GM23338 (cell line): ENCODE measurements at regions not wholly inside any gene's neighbourhood (a gene's known extent, or its start where the extent isn't known, plus 50 kb on each side); places are given as distances from the start of the nearest gene placed in this dataset.

Experiments
- ATAC-seq: fragments of 200-7000 bp; cut with Tn5 transposase; 3 replicates; pipeline ENCODE4 v1.9.1; 2020
- DNase-seq: peaks from one replicate; pipeline ENCODE4 v3.0.0-alpha.2; 2015; ENCODE audit warnings: low spot score
- H2AFZ ChIP-seq: fragments of 200-600 bp; sonication (generic); 2 replicates; pipeline ENCODE4 v1.8.0; 2016; ENCODE audit warnings: antibody characterized with exemption, mild to moderate bottlenecking, moderate library complexity
- H3F3A ChIP-seq: fragments of 200-600 bp; sonication (generic); replicated peaks from 2 replicates; pipeline ENCODE4 v1.8.0; 2017; ENCODE audit warnings: antibody characterized with exemption, mixed run types, low read depth
- H3K27ac ChIP-seq: fragments of 200-600 bp; sonication (generic); 2 replicates; pipeline ENCODE4 v1.6.1; 2016; ENCODE audit warnings: low read depth
- H3K27me3 ChIP-seq: fragments of 200-600 bp; sonication (generic); 2 replicates; pipeline ENCODE4 v1.8.0; 2016; ENCODE audit warnings: mild to moderate bottlenecking, mixed run types, moderate library complexity; ENCODE audit not compliant: insufficient read depth
- H3K36me3 ChIP-seq: fragments of 200-600 bp; sonication (generic); 2 replicates; pipeline ENCODE4 v1.8.0; 2016; ENCODE audit warnings: mild to moderate bottlenecking; ENCODE audit not compliant: insufficient read depth
- H3K4me1 ChIP-seq: fragments of 200-600 bp; sonication (generic); 2 replicates; pipeline ENCODE4 v1.8.0; 2016; ENCODE audit warnings: mild to moderate bottlenecking, moderate library complexity; ENCODE audit not compliant: insufficient read depth
- H3K4me2 ChIP-seq: fragments of 200-600 bp; sonication (generic); 2 replicates; pipeline ENCODE4 v1.7.1; 2017; ENCODE audit warnings: mixed run types
- H3K4me3 ChIP-seq: fragments of 200-600 bp; sonication (generic); 2 replicates; pipeline ENCODE4 v1.6.1; 2016; ENCODE audit warnings: mixed run types
- H3K79me2 ChIP-seq: fragments of 200-600 bp; sonication (generic); replicated peaks from 2 replicates; pipeline ENCODE4 v1.8.0; 2017; ENCODE audit warnings: mild to moderate bottlenecking; ENCODE audit not compliant: insufficient read depth
- H3K9me2 ChIP-seq: fragments of 200-600 bp; sonication (generic); 2 replicates; pipeline ENCODE4 v1.8.0; 2017; ENCODE audit not compliant: insufficient read depth
- H4K20me1 ChIP-seq: fragments of 200-600 bp; sonication (generic); replicated peaks from 2 replicates; pipeline ENCODE4 v1.8.0; 2017; ENCODE audit warnings: mild to moderate bottlenecking; ENCODE audit not compliant: insufficient read depth
- H3K27ac Mint-ChIP-seq: 2 replicates; pipeline ENCODE4 v1.8.0; 2020; ENCODE audit warnings: inconsistent platforms, mild to moderate bottlenecking, moderate library complexity, mixed read lengths
- H3K27me3 Mint-ChIP-seq: 3 replicates; pipeline ENCODE4 v1.8.0; 2022; ENCODE audit warnings: low read depth, mild to moderate bottlenecking, moderate library complexity, mixed read lengths, inconsistent platforms; ENCODE audit not compliant: insufficient read depth, poor library complexity
- H3K36me3 Mint-ChIP-seq: 3 replicates; pipeline ENCODE4 v1.8.0; 2021; ENCODE audit warnings: low read depth, mild to moderate bottlenecking, inconsistent platforms, moderate library complexity, mixed read lengths
- H3K4me1 Mint-ChIP-seq: 3 replicates; pipeline ENCODE4 v1.8.0; 2020; ENCODE audit warnings: mild to moderate bottlenecking, inconsistent platforms, mixed read lengths
- H3K4me3 Mint-ChIP-seq: 3 replicates; pipeline ENCODE4 v1.8.0; 2021; ENCODE audit warnings: moderate library complexity, mild to moderate bottlenecking, inconsistent platforms, mixed read lengths
- H3K9me3 Mint-ChIP-seq: 3 replicates; pipeline ENCODE4 v1.8.0; 2020; ENCODE audit warnings: moderate library complexity, mild to moderate bottlenecking, inconsistent platforms, mixed read lengths
- CREB1 ChIP-seq: fragments of 250-450 bp; sonication (Bioruptor Pico); IDR thresholded peaks from 2 replicates; pipeline ENCODE4 v1.5.0; 2020; ENCODE audit warnings: low read depth, mild to moderate bottlenecking, moderate library complexity
- CTCF ChIP-seq, 2 experiments: fragments of 200-600 bp in 1 of 2; sonication (generic) in 1 of 2; conservative IDR thresholded peaks; 2 replicates each; pipeline versions ENCODE4 v1.5.1 to v1.6.1; 2016 to 2017; ENCODE audit warnings: antibody characterized with exemption in 2 of 2, low read depth in 2 of 2, mild to moderate bottlenecking in 2 of 2, moderate library complexity in 1 of 2
- ETS1 ChIP-seq: IDR thresholded peaks from 2 replicates; pipeline ENCODE4 v1.6.1; 2016; ENCODE audit warnings: antibody characterized with exemption
- EZH2phosphoT487 ChIP-seq: fragments of 200-600 bp; sonication (generic); IDR thresholded peaks from one replicate; pipeline ENCODE4 v1.8.1; 2018; ENCODE audit warnings: antibody characterized with exemption; ENCODE audit not compliant: unreplicated experiment
- JUNB ChIP-seq: IDR thresholded peaks from one replicate; pipeline ENCODE4 v1.6.1; 2016; ENCODE audit warnings: antibody characterized with exemption; ENCODE audit not compliant: unreplicated experiment
- REST ChIP-seq: IDR thresholded peaks from one replicate; pipeline ENCODE4 v1.6.1; 2018; ENCODE audit warnings: antibody characterized with exemption; ENCODE audit not compliant: unreplicated experiment
- STAT1 ChIP-seq: IDR thresholded peaks from one replicate; pipeline ENCODE4 v1.6.1; 2016; ENCODE audit warnings: antibody characterized with exemption; ENCODE audit not compliant: unreplicated experiment
- ZNF114 ChIP-seq: fragments of 250-450 bp; sonication (Bioruptor Pico); IDR thresholded peaks from 2 replicates; pipeline ENCODE4 v1.5.0; 2020; ENCODE audit warnings: mild to moderate bottlenecking, moderate library complexity
- ZNF331 ChIP-seq: fragments of 250-450 bp; sonication (Bioruptor Pico); IDR thresholded peaks from 2 replicates; pipeline ENCODE4 v1.5.0; 2020; ENCODE audit warnings: low read depth, mild to moderate bottlenecking, moderate library complexity

GRCh38 chr2:238525990-238526389 is 99.3 kb downstream of the ASB1 start:
- Histone ChIP-seq H3K4me1 (no peaks in the 10 kb centered on the region), H3K79me2 (no peaks in the 10 kb centered on the region), H3F3A (no peaks in the 10 kb centered on the region), H3K27me3 (no peaks in the 10 kb centered on the region), H3K4me3 (no peak overlapping the region), H3K4me2 (no peak overlapping the region), H3K27ac (no peak overlapping the region), H4K20me1 (no peaks in the 10 kb centered on the region), H3K9me2 (no peaks in the 10 kb centered on the region), H2AFZ (no peak overlapping the region), H3K36me3 (no peaks in the 10 kb centered on the region)
- no peak for DNase-seq
- ATAC-seq, result no peak
- Mint-ChIP-seq H3K27me3 (peaks cover 13% of the 10 kb centered on the region), H3K4me3 (no peak overlapping the region), H3K36me3 (peaks cover 7% of the 10 kb centered on the region), H3K4me1 (peaks cover 6% of the 10 kb centered on the region), H3K27ac (no peak overlapping the region), H3K9me3 (peaks cover 20% of the 10 kb centered on the region)
- TF ChIP-seq CREB1 (CRISPR knock-in tag) (no peak), JUNB (no peak), CTCF (conservative IDR thresholded peaks at IDR 0.05; ENCODE audit: low read depth in 2 of 2) (no peak), REST (no peak), ETS1 (no peak), STAT1 (no peak), EZH2phosphoT487 (no peak), ZNF331 (no peak), ZNF114 (CRISPR knock-in tag) (no peak)

GRCh38 chr2:238527565-238527964 is 100.8 kb downstream of the ASB1 start:
- H3K9me2 ChIP-seq, result no peaks in the 10 kb centered on the region
- no peak for ATAC-seq
- no peaks in the 10 kb centered on the region for H3K79me2 ChIP-seq
- no peak for DNase-seq
- H3F3A ChIP-seq, result no peaks in the 10 kb centered on the region
- peaks cover 13% of the 10 kb centered on the region for H3K27me3 Mint-ChIP-seq
- no peaks in the 10 kb centered on the region for H4K20me1 ChIP-seq
- no peak overlapping the region for H3K27ac ChIP-seq
- H2AFZ ChIP-seq, result no peak overlapping the region
- no peaks in the 10 kb centered on the region for H3K4me1 ChIP-seq
- no peak overlapping the region for H3K27ac Mint-ChIP-seq
- H3K4me3 ChIP-seq, result no peak overlapping the region
- no peak overlapping the region for H3K4me3 Mint-ChIP-seq
- peaks cover 21% of the 10 kb centered on the region for H3K36me3 Mint-ChIP-seq
- no peaks in the 10 kb centered on the region for H3K36me3 ChIP-seq
- peaks cover 35% of the 10 kb centered on the region for H3K9me3 Mint-ChIP-seq
- H3K27me3 ChIP-seq, result no peaks in the 10 kb centered on the region
- peaks cover 6% of the 10 kb centered on the region for H3K4me1 Mint-ChIP-seq
- no peak overlapping the region for H3K4me2 ChIP-seq
- TF ChIP-seq STAT1, result no peak
- TF ChIP-seq CTCF (conservative IDR thresholded peaks at IDR 0.05; ENCODE audit: low read depth in 2 of 2), result no peak
- TF ChIP-seq JUNB, result no peak
- TF ChIP-seq ZNF114 (CRISPR knock-in tag), result no peak
